Fibroblast of mammary gland (primary cell): ENCODE measurements at regions not wholly inside any gene's neighbourhood (a gene's known extent, or its start where the extent isn't known, plus 50 kb on each side); places are given as distances from the start of the nearest gene placed in this dataset.

Source experiments
- DNase-seq: peaks from one replicate; pipeline ENCODE4 v3.0.0-alpha.2; 2010; ENCODE audit warnings: low read depth
- H3K4me3 ChIP-seq: 2 replicates; pipeline ENCODE4 v1.5.1; 2011; ENCODE audit warnings: low read depth, mild to moderate bottlenecking, low read length, moderate library complexity; ENCODE audit not compliant: control insufficient read depth
- CTCF ChIP-seq: conservative IDR thresholded peaks from 2 replicates; pipeline ENCODE4 v1.5.1; 2011; ENCODE audit warnings: low read depth, low read length, inconsistent platforms; ENCODE audit not compliant: control insufficient read depth, insufficient read depth

DNA sequence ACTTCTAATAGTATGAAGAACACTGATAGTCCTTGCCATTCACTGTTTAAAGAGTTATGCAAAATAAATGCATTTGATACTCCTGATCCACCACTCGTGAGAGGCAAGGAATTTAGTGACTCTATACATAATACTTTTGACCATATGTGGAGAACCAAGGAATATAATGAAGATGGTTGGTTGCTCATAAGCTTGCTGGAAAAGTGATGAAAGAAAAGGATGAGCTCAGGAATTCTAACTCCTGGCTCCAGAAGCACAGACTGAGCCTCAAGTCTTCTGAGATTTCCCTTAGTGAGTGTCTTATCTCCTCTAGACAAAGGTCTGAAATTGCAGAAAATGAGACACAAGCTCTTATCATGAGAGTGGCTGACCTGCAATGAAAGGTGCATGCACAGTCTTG lies 57.1 kb upstream of the KRAS start:
- H3K4me3 ChIP-seq = no peak overlapping the region
- no peak for TF ChIP-seq CTCF
- peak; percentile 11 for DNase-seq

DNA sequence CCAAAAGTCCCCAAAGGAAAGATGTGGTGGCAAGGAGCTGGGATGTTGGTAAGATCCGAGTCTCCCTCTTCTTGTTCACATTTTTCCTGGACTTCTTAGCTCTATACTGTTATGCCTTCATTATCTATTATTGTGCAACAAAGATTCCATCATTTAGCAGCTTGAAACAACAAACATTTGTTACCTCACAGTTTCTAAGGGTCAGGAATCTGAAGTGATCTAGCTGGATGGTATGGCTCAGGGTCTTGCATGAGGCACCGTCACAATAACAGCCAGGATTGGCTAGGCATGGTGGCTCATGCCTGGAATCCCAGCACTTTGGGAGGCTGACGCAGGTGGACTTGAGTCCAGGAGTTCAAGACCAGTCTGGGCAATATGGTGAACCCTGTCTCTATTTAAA lies 51.1 kb upstream of the KRAS start:
- no peak for TF ChIP-seq CTCF
- no peak overlapping the region for H3K4me3 ChIP-seq
- DNase-seq = no peak
